NCI-H1417 (cell line): ENCODE measurements at regions not wholly inside any gene's neighbourhood (a gene's known extent, or its start where the extent isn't known, plus 50 kb on each side); places are given as distances from the start of the nearest gene placed in this dataset.
A peak's percentile ranks its signal among the peaks of the same experiment; 100 is the strongest.

ENCODE experiments used
- DNase-seq, 3 experiments: peaks; one replicate each; lab custom pipeline; 2025; lab: John Stamatoyannopoulos, UW

- no peak for DNase-seq
Observed at GRCh38 chr13:22648320-22648801, 532.4 kb upstream of the SGCG start.

GRCh38 chr13:22652796-22653195 is 528.0 kb upstream of the SGCG start:
- no peak for DNase-seq

- no peak for DNase-seq
Observed at GRCh38 chr13:22653866-22654265, 526.9 kb upstream of the SGCG start.

- DNase-seq: no peak
Observed at GRCh38 chr13:22655106-22655852, 525.5 kb upstream of the SGCG start.

GRCh38 chr13:22662771-22663170 is 518.0 kb upstream of the SGCG start:
- no peak for DNase-seq

- peak in 2 of 3 experiments; percentile 2 to 4 for DNase-seq
Observed at GRCh38 chr13:22665506-22665905, 515.3 kb upstream of the SGCG start.

- DNase-seq: no peak
Observed at GRCh38 chr13:22690756-22691155, 490.0 kb upstream of the SGCG start.

GRCh38 chr13:22693691-22694090 is 487.1 kb upstream of the SGCG start:
- no peak for DNase-seq

GRCh38 chr13:22696433-22696832 is 484.3 kb upstream of the SGCG start:
- no peak for DNase-seq

- DNase-seq: no peak
Observed at GRCh38 chr13:22698467-22698866, 482.3 kb upstream of the SGCG start.

GRCh38 chr13:22700246-22700887 is 480.4 kb upstream of the SGCG start:
- no peak for DNase-seq

GRCh38 chr13:22703601-22704209 is 477.1 kb upstream of the SGCG start:
- peak in 2 of 3 experiments; percentile 0 to 2 for DNase-seq

GRCh38 chr13:22707946-22708345 is 472.8 kb upstream of the SGCG start:
- no peak for DNase-seq

- DNase-seq: no peak
Observed at GRCh38 chr13:22717036-22717435, 463.7 kb upstream of the SGCG start.

GRCh38 chr13:22726726-22727125 is 454.1 kb upstream of the SGCG start:
- no peak for DNase-seq

GRCh38 chr13:22735011-22735995 is 445.5 kb upstream of the SGCG start:
- DNase-seq: no peak

GRCh38 chr13:22736084-22736767 is 444.6 kb upstream of the SGCG start:
- no peak for DNase-seq

GRCh38 chr13:22736768-22737092 is 444.0 kb upstream of the SGCG start:
- no peak for DNase-seq

GRCh38 chr13:22738357-22738756 is 442.4 kb upstream of the SGCG start:
- no peak for DNase-seq

- DNase-seq: no peak
Observed at GRCh38 chr13:22740264-22740663, 440.5 kb upstream of the SGCG start.

- no peak for DNase-seq
Observed at GRCh38 chr13:22744688-22745452, 435.9 kb upstream of the SGCG start.
